ENCODE measurements at regions not wholly inside any gene's neighbourhood (a gene's known extent, or its start where the extent isn't known, plus 50 kb on each side); places are given as distances from the start of the nearest gene placed in this dataset.

DNA sequence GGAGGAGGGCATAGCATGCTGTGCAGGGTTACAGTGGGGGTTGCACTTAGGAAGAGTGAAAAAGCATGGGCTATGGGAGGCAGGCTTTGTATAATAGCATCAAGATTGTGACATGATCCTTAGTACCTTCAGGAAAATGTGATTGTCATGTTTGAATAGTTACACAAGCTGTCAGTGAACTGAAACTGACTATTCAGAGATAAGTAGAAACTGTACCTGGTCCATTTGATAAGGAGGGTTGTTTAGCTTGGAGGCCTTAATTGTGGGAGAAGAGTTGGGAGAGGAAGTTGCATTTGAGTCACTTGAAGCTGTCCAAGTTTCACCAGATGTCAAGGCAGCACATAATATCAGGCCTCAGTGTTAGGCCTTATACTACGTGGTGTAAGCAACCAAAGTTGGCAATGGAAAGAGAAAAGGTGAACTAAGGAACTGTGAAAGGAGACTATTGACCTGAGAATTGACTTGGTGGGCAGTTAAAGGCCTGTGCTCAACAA, 85.0 kb downstream of the TEX13C start:
- no peaks in the 10 kb centered on the region for H3K36me3 ChIP-seq
- H3K9ac ChIP-seq = no peak overlapping the region
- TF ChIP-seq Cebpa-rat (IDR thresholded peaks at IDR 0.05) = no peak

DNA sequence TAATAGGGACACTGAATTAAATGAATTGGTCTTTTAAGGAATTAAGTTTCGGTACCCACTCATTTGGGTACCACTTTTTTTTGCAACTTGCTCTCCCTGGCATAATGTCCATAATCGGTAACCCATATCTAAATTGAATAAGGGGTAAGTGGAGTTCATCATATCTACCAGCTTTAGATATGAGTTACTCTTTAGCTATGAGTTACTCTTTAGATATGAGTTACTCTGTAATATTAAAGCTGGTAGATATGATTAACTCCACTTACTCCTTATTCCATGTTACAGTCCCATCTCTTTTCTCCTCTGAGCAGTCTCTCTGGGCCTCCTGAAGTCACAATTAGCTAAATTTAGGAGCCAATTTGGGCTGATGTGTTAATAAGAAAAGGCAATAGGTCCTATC, 85.7 kb downstream of the TEX13C start:
- Histone ChIP-seq H4K20me1 (no peaks in the 10 kb centered on the region; a peak in 1 of 22 replicates), H3K4me2 (no peak overlapping the region), H3K9me3 (replicated peaks in 1 of 11) (no peaks in the 10 kb centered on the region; a peak in 1 of 22 replicates), H3K4me3 (no peak overlapping the region), H3K36me3 (no peaks in the 10 kb centered on the region), H3K9ac (no peak overlapping the region), H3K4me1 (no peaks in the 10 kb centered on the region), H3K27ac (no peak overlapping the region), H3K27me3 (peaks cover 24 to 92% (median 75%) of the 10 kb centered on the region in 11 experiments)
- no peak for TF ChIP-seq Cebpa-rat (IDR thresholded peaks at IDR 0.05)

More for the DNA sequence above, 85.0 kb downstream of the TEX13C start:
- no peaks in the 10 kb centered on the region; a peak in 1 of 22 replicates for H4K20me1 ChIP-seq
- no peak overlapping the region for H3K27ac ChIP-seq
- no peak overlapping the region for H3K4me2 ChIP-seq
- H3K9me3 ChIP-seq (replicated peaks in 1 of 11) = no peaks in the 10 kb centered on the region; a peak in 1 of 22 replicates
- peaks cover 18 to 92% (median 69%) of the 10 kb centered on the region in 11 experiments; a peak in 21 of 22 replicates for H3K27me3 ChIP-seq
- H3K4me3 ChIP-seq = no peak overlapping the region
- no peaks in the 10 kb centered on the region for H3K4me1 ChIP-seq

DNA sequence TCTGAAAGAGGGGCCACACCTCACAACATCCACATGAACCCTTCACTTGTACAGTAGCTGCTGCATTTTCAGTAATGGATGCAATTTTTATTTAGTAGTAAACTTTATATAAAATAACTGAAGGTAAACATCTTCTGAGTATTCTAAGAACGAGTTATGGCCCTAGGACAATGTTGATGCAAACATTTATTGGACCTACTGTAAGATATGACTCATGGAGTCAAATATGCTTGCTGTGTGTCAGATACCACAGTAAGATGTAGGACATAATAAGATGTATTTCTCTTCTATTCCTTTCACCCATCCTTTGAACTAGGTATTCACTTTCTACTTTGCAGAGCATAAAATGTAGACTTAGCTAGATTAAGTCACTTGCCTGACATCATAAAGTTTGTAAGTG, 87.6 kb downstream of the TEX13C start:
- no peak overlapping the region for H3K9ac ChIP-seq
- no peaks in the 10 kb centered on the region; a peak in 1 of 22 replicates for H3K9me3 ChIP-seq (replicated peaks in 1 of 11)
- H3K36me3 ChIP-seq = no peaks in the 10 kb centered on the region
- no peak overlapping the region for H3K4me2 ChIP-seq
- H3K4me3 ChIP-seq = no peak overlapping the region
- H3K27me3 ChIP-seq = peaks cover 38 to 93% (median 82%) of the 10 kb centered on the region in 11 experiments
- no peaks in the 10 kb centered on the region for H3K4me1 ChIP-seq
- no peak overlapping the region for H3K27ac ChIP-seq
- H4K20me1 ChIP-seq = no peaks in the 10 kb centered on the region; a peak in 1 of 22 replicates
- no peak for TF ChIP-seq Cebpa-rat (IDR thresholded peaks at IDR 0.05)

DNA sequence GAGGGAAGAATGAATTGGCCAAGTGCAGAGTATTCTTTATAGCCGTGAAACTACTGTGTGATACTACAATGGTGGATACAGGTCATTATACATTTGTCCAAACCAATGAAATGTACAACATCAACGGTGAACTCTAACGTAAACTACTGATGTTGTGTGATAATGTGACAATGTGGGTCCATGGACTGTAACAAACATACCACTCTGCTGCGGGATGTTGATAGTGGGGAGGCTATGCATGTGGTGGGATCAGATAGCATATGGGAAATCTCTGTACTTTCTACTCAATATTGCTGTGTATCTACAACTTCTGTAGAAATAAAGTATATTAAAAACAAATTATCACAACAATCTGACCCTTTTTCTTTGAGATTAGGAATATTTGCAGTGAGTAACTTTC, 101.1 kb downstream of the TEX13C start:
- Histone ChIP-seq H3K4me1 (no peaks in the 10 kb centered on the region), H3K27ac (no peak overlapping the region), H3K27me3 (peaks cover 68 to 100% (median 94%) of the 10 kb centered on the region in 11 experiments), H3K9ac (no peak overlapping the region), H3K36me3 (no peaks in the 10 kb centered on the region), H3K9me3 (replicated peaks in 1 of 11) (peaks cover 0 to 5% (median 0%) of the 10 kb centered on the region in 11 experiments; a peak in 1 of 22 replicates), H3K4me2 (no peak overlapping the region), H3K4me3 (no peak overlapping the region), H4K20me1 (no peaks in the 10 kb centered on the region)
- TF ChIP-seq Cebpa-rat (IDR thresholded peaks at IDR 0.05) = no peak

DNA sequence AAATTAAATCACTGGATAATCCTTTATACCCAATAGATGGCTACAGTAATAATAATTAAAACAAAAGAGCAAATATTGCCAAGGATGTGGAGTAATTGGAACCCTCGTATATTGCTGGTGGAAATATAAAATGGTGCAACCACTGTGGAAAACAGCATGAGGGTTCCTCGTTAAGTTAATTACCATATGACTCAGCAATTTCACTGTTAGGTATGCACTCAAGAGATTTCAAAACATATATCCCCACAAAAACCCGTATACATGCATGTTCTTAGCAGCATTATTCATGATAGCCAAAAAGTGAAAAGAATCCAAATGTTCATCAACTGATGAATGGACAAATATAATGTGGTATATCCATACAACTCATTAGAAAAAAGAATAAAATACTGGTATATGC, 103.3 kb downstream of the TEX13C start:
- Histone ChIP-seq H4K20me1 (no peaks in the 10 kb centered on the region), H3K4me2 (no peak overlapping the region), H3K4me3 (no peak overlapping the region), H3K27me3 (peaks cover 73 to 99% (median 93%) of the 10 kb centered on the region in 11 experiments), H3K36me3 (no peaks in the 10 kb centered on the region), H3K9ac (no peak overlapping the region), H3K4me1 (no peaks in the 10 kb centered on the region), H3K27ac (no peak overlapping the region), H3K9me3 (replicated peaks in 1 of 11) (peaks cover 0 to 5% (median 0%) of the 10 kb centered on the region in 11 experiments; a peak in 1 of 22 replicates)
- TF ChIP-seq Cebpa-rat (IDR thresholded peaks at IDR 0.05) = no peak

DNA sequence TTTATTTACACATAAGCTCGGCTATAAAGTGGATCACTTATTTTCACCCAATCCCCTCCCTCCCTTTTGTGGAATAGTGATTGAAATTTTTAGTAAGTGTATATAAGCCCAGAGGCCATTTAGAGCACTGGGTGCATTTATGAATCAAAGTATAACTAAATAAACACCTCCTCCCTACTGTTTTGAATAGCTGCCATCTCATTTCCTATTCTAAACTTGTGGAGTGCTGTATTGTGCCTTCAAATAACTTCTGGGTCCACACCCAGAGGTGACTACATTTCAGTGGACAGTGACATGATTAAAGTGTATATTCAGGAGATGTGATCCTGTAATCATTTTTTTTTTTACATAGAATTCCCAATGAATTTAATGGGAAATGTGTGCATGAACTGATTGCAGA, 104.9 kb downstream of the TEX13C start:
- peaks cover 0 to 5% (median 0%) of the 10 kb centered on the region in 11 experiments; a peak in 1 of 22 replicates for H3K9me3 ChIP-seq (replicated peaks in 1 of 11)
- no peaks in the 10 kb centered on the region for H4K20me1 ChIP-seq
- no peak overlapping the region for H3K9ac ChIP-seq
- H3K4me3 ChIP-seq = no peak overlapping the region
- H3K4me2 ChIP-seq = no peak overlapping the region
- no peak for TF ChIP-seq Cebpa-rat (IDR thresholded peaks at IDR 0.05)
- no peak overlapping the region for H3K27ac ChIP-seq
- H3K36me3 ChIP-seq = no peaks in the 10 kb centered on the region
- H3K4me1 ChIP-seq = no peaks in the 10 kb centered on the region
- peaks cover 71 to 98% (median 90%) of the 10 kb centered on the region in 11 experiments for H3K27me3 ChIP-seq

DNA sequence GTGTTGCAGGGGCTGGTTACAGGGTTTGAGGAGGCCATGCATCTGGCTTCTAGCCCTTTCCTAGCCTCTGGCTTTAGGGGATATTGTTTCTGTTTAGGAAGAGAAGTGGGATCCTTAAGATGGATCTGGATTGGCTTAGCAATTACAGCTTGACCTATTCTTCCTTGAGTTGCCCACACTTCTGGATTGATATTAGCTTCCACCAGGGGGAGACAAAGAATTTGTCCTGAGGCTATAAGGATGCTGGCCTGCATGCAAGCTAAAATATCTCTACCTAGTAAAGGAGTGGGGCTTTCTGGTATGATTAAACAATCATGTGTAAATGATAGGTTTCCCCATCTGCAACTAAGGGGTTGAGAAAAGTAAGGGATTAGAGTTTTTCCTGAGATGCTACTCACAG, 117.2 kb downstream of the TEX13C start:
- Histone ChIP-seq H4K20me1 (0 out of 22 replicates have a peak, but pooled peaks cover 0 to 5% (median 0%) of the 10 kb centered on the region in 11 experiments), H3K27ac (no peak overlapping the region), H3K4me3 (no peak overlapping the region), H3K27me3 (peaks cover 47 to 100% (median 96%) of the 10 kb centered on the region in 11 experiments), H3K36me3 (no peaks in the 10 kb centered on the region), H3K9ac (no peak overlapping the region), H3K4me2 (no peak overlapping the region), H3K4me1 (no peaks in the 10 kb centered on the region), H3K9me3 (replicated peaks in 1 of 11) (peaks cover 11 to 26% (median 17%) of the 10 kb centered on the region in 11 experiments; a peak in 19 of 22 replicates)
- no peak for TF ChIP-seq Cebpa-rat (IDR thresholded peaks at IDR 0.05)

DNA sequence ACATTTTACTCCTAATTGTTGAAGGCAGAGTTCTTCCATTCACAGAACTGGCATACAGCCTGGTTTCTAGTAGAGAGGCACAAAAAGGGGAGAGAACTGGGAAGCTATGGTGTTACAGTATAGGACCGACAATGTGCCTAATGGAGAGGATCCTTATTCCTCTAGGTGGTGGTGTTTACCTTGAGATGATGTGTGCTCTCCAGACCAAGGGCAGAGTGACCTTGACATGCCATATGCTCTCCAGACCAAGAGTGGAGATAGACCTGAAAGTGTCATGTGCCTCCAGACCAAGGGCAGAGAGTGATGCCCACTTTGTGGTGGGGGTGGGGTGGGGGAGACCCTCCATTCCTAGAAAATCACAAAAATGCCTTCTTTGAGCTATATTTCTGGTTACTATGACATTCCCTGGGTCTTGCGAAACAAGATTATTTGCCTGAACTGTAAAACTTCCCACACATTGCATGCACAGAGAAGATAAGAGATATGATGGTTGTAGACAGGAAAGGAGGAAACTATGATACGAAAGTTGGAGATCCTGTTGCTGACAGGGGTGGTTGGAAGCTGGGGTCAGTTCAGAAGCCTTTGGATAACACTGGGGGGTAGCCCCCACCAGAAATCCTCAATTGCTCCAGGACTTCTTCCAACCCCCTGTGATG, 119.7 kb downstream of the TEX13C start:
- Histone ChIP-seq H3K9me3 (replicated peaks in 1 of 11) (0 out of 22 replicates have a peak, but pooled peaks cover 0 to 7% (median 0%) of the 10 kb centered on the region in 11 experiments), H3K4me2 (no peak overlapping the region), H3K9ac (no peak overlapping the region), H4K20me1 (0 out of 22 replicates have a peak, but pooled peaks cover 0 to 5% (median 0%) of the 10 kb centered on the region in 11 experiments), H3K36me3 (no peaks in the 10 kb centered on the region), H3K4me1 (no peaks in the 10 kb centered on the region), H3K27me3 (peaks cover 40 to 98% (median 92%) of the 10 kb centered on the region in 11 experiments), H3K27ac (no peak overlapping the region), H3K4me3 (no peak overlapping the region)
- no peak for TF ChIP-seq Cebpa-rat (IDR thresholded peaks at IDR 0.05)

DNA sequence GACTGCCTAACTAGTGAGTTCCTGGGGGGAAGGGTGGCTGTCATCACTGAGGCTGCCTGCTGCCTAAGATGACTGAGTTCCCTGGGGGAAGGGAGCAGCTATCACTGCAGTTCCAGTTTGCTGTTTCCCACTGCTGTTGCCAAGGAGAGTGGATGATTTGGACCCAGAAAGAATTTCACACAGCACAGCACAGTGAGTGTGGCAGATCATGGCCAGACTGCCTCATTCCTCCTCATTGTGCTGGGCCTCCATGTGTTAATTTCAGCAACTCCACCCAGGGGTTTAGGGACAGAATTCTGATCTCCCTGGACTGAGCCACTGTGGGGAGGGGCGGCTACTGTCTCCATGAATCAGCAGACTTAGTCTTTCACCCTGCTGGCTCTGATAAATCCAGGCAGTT, 125.0 kb downstream of the TEX13C start:
- no peaks in the 10 kb centered on the region for H3K36me3 ChIP-seq
- TF ChIP-seq Cebpa-rat (IDR thresholded peaks at IDR 0.05) = no peak
- no peaks in the 10 kb centered on the region for H4K20me1 ChIP-seq

More for the DNA sequence above, 125.0 kb downstream of the TEX13C start:
- H3K9ac ChIP-seq = no peak overlapping the region
- peaks cover 31 to 98% (median 82%) of the 10 kb centered on the region in 11 experiments; a peak in 21 of 22 replicates for H3K27me3 ChIP-seq
- H3K4me3 ChIP-seq = no peak overlapping the region
- H3K27ac ChIP-seq = no peak overlapping the region
- H3K9me3 ChIP-seq (replicated peaks in 1 of 11) = peaks cover 0 to 36% (median 13%) of the 10 kb centered on the region in 11 experiments; a peak in 14 of 22 replicates
- H3K4me2 ChIP-seq = no peak overlapping the region
- H3K4me1 ChIP-seq = no peaks in the 10 kb centered on the region
